ENCODE measurements at regions not wholly inside any gene's neighbourhood (a gene's known extent, or its start where the extent isn't known, plus 50 kb on each side); places are given as distances from the start of the nearest gene placed in this dataset.

- DNase-seq, result no peak
Observed at GRCh38 chr4:23016981-23017380, 324.2 kb downstream of the GBA3 start.

GRCh38 chr4:23015821-23016220, 323.1 kb downstream of the GBA3 start:
- DNase-seq, result no peak

GRCh38 chr4:23009093-23009492, 316.4 kb downstream of the GBA3 start:
- no peak for DNase-seq

GRCh38 chr4:23006756-23007155, 314.0 kb downstream of the GBA3 start:
- no peak for DNase-seq

- DNase-seq, result no peak
Observed at GRCh38 chr4:23005691-23006090, 313.0 kb downstream of the GBA3 start.

GRCh38 chr4:23001478-23001877, 308.7 kb downstream of the GBA3 start:
- DNase-seq, result no peak

- DNase-seq, result no peak
Observed at GRCh38 chr4:22999419-22999818, 306.7 kb downstream of the GBA3 start.

- DNase-seq, result no peak
Observed at GRCh38 chr4:22997358-22998224, 304.9 kb downstream of the GBA3 start.

GRCh38 chr4:22991576-22991975, 298.8 kb downstream of the GBA3 start:
- DNase-seq, result no peak

GRCh38 chr4:22988526-22988925, 295.8 kb downstream of the GBA3 start:
- DNase-seq, result no peak

GRCh38 chr4:22987870-22988269, 295.1 kb downstream of the GBA3 start:
- no peak for DNase-seq

GRCh38 chr4:22986881-22987280, 294.1 kb downstream of the GBA3 start:
- no peak for DNase-seq

GRCh38 chr4:22986262-22986661, 293.5 kb downstream of the GBA3 start:
- DNase-seq, result no peak

GRCh38 chr4:22984390-22984789, 291.7 kb downstream of the GBA3 start:
- no peak for DNase-seq

- no peak for DNase-seq
Observed at GRCh38 chr4:22978656-22979055, 285.9 kb downstream of the GBA3 start.

- DNase-seq, result no peak
Observed at GRCh38 chr4:22970665-22971064, 277.9 kb downstream of the GBA3 start.

- no peak for DNase-seq
Observed at GRCh38 chr4:22969287-22969896, 276.7 kb downstream of the GBA3 start.

GRCh38 chr4:22962295-22962694, 269.6 kb downstream of the GBA3 start:
- DNase-seq, result no peak

GRCh38 chr4:22959483-22959882, 266.7 kb downstream of the GBA3 start:
- no peak for DNase-seq

GRCh38 chr4:22957774-22958309, 265.1 kb downstream of the GBA3 start:
- DNase-seq, result no peak

- DNase-seq, result no peak
Observed at GRCh38 chr4:22949161-22949855, 256.6 kb downstream of the GBA3 start.

GRCh38 chr4:22947851-22948250, 255.1 kb downstream of the GBA3 start:
- no peak for DNase-seq

GRCh38 chr4:22942920-22943559, 250.3 kb downstream of the GBA3 start:
- DNase-seq, result no peak

Measured in stimulated activated naive CD4-positive, alpha-beta T cell (primary cell).